AG04449 (cell line): ENCODE measurements at regions not wholly inside any gene's neighbourhood (a gene's known extent, or its start where the extent isn't known, plus 50 kb on each side); places are given as distances from the start of the nearest gene placed in this dataset.

Experiments used
- CTCF ChIA-PET: fragments of 350-600 bp; formaldehyde crosslinking; extraction: SDS; loops from one replicate; lab custom pipeline; 2021; ENCODE audit warnings: antibody characterized with exemption; lab: Yijun Ruan, JAX
- POLR2A ChIA-PET: fragments of 400-600, 350-600 bp; formaldehyde crosslinking; extraction: SDS; loops from one replicate; lab custom pipeline; 2020; ENCODE audit warnings: antibody characterized with exemption, inconsistent platforms; lab: Yijun Ruan, JAX
- DNase-seq: peaks from one replicate; pipeline ENCODE4 v3.0.0-alpha.2; 2010; ENCODE audit warnings: low read depth, low spot score
- H3K4me3 ChIP-seq: 2 replicates; pipeline ENCODE4 v1.5.1; 2011; ENCODE audit warnings: low read depth, mild to moderate bottlenecking, control low read depth, low read length
- CTCF ChIP-seq: IDR thresholded peaks from one replicate; pipeline ENCODE4 v1.5.1; 2011; ENCODE audit warnings: mild to moderate bottlenecking, moderate library complexity, low read length, control low read depth, inconsistent platforms; ENCODE audit not compliant: insufficient read depth; ENCODE audit errors: missing control alignments

GRCh38 chr4:62550121-62550520 is 1350.0 kb downstream of the ADGRL3 start:
- no peak overlapping the region for H3K4me3 ChIP-seq
- DNase-seq: no peak
- ChIA-PET CTCF (no interaction called here), POLR2A (no interaction called here)
- TF ChIP-seq CTCF: no peak

DNA sequence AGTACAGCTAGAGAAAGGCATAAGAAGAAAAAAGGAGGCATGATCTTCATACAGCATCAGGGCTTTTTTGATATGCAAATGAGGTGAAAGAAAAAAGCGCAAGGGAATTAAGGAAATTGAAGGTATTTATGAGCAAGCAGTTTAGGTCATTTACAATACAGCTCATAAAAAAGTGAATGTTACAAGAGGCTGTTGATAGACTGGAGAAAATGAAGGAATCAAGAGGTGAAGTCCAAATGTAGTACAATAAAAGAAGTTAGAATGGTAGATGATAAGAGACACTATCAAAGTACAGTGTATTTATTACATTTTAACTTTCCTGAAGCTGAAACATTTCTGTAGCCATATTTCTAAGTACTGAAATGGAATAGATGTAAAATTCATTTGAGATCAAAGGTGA is 1349.5 kb downstream of the ADGRL3 start:
- ChIA-PET CTCF (no interaction called here), POLR2A (no interaction called here)
- no peak for DNase-seq
- TF ChIP-seq CTCF: no peak
- H3K4me3 ChIP-seq: no peak overlapping the region

DNA sequence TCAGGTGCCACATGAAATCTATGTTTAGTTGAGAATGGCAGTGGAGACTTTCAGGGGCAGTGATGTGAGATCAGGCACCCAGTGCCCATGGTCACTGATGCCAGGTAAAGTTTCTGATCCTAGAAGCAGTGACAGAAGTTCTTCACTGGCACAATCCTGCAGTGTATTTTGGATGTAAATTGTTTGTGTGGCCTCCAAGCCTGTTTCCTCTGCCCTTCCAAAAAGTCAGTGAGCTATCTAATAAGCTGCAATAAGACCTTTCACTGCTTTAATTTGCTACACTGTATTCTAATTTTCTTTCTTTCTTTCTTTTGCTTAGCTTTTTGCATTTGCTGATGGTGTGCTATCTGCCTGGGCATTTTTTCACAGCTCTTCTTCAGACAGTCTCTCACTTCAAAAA is 1348.6 kb downstream of the ADGRL3 start:
- no peak for DNase-seq
- no peak overlapping the region for H3K4me3 ChIP-seq
- POLR2A ChIA-PET: no interaction called here
- CTCF ChIA-PET: no interaction called here
- no peak for TF ChIP-seq CTCF

DNA sequence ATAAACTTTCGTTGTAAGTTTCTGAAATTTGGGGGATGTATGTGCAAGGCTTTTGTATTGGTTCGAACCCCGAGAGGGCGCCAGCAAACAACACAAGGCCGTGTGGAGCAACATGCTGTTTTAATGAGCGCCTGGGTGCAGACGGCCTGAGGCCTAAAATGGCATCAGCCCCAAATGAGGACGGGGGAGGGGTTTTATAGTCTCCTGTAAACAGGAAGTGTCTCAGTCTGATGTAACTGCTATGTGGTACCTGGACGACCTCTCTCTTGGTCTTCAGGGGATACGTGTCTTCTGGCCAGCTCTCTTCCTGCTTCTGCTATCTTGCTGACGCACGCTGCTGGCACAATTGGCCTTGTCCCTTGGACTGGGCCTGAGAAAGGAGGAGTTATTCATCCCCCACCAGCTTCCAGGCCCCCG is 1348.0 kb downstream of the ADGRL3 start:
- CTCF ChIA-PET: no interaction called here

GRCh38 chr4:62544428-62544827 is 1344.3 kb downstream of the ADGRL3 start:
- no peak for TF ChIP-seq CTCF
- no peak for DNase-seq
- ChIA-PET POLR2A (no interaction called here), CTCF (no interaction called here)
- no peak overlapping the region for H3K4me3 ChIP-seq

More for the DNA sequence above, 1348.0 kb downstream of the ADGRL3 start:
- no peak overlapping the region for H3K4me3 ChIP-seq
- no peak for TF ChIP-seq CTCF
- no peak for DNase-seq
- POLR2A ChIA-PET: no interaction called here

- no peak overlapping the region for H3K4me3 ChIP-seq
- no peak for TF ChIP-seq CTCF
- DNase-seq: no peak
- POLR2A ChIA-PET: no interaction called here
- CTCF ChIA-PET: no interaction called here
Measured at GRCh38 chr4:62543002-62543401, 1342.9 kb downstream of the ADGRL3 start.
